Lung (tissue), 11 donors: ENCODE measurements at regions not wholly inside any gene's neighbourhood (a gene's known extent, or its start where the extent isn't known, plus 50 kb on each side); places are given as distances from the start of the nearest gene placed in this dataset.
A peak's percentile ranks its signal among the peaks of the same experiment; 100 is the strongest.

ENCODE experiments used
- ATAC-seq: fragments of 200-7000 bp; cut with Tn5 transposase; one replicate; pipeline ENCODE4 v1.9.1; 2020; ENCODE audit warnings: moderate number of reproducible peaks; ENCODE audit not compliant: insufficient read depth, low FRiP score
- DNase-seq, 3 donors: peaks; one replicate each; pipeline ENCODE4 v3.0.0-alpha.2; 2013 to 2017
- H3K27ac ChIP-seq, 2 donors: one replicate each; pipeline ENCODE4 v1.5.1; 2013; ENCODE audit warnings: mild to moderate bottlenecking in 2 of 2, moderate library complexity in 2 of 2, control low read depth in 1 of 2, inconsistent platforms in 1 of 2, low read depth in 1 of 2, low read length in 1 of 2
- H3K27me3 ChIP-seq, 3 donors: one replicate each; pipeline ENCODE4 v1.5.1; 2013; ENCODE audit warnings: low read length in 2 of 3; ENCODE audit not compliant: control insufficient read depth in 3 of 3, insufficient read depth in 3 of 3
- H3K36me3 ChIP-seq, 4 donors: one replicate each; pipeline ENCODE4 v1.5.1; 2013; ENCODE audit warnings: low read length in 4 of 4, mild to moderate bottlenecking in 1 of 4, moderate library complexity in 1 of 4; ENCODE audit not compliant: control insufficient read depth in 4 of 4, insufficient read depth in 4 of 4
- H3K4me1 ChIP-seq, 5 donors: one replicate each; pipeline ENCODE4 v1.5.1; 2013; ENCODE audit warnings: low read length in 5 of 5, mild to moderate bottlenecking in 2 of 5, moderate library complexity in 1 of 5; ENCODE audit not compliant: control insufficient read depth in 5 of 5, insufficient read depth in 5 of 5
- H3K4me3 ChIP-seq: one replicate; pipeline ENCODE4 v1.5.1; 2013; ENCODE audit warnings: mild to moderate bottlenecking, control low read depth, moderate library complexity
- H3K9ac ChIP-seq, 2 donors: one replicate each; pipeline ENCODE4 v1.5.1; 2013; ENCODE audit warnings: low read length in 2 of 2, control low read depth in 1 of 2; ENCODE audit not compliant: insufficient read depth in 1 of 2
- H3K9me3 ChIP-seq, 4 donors: one replicate each; pipeline ENCODE4 v1.5.1; 2013; ENCODE audit warnings: low read length in 3 of 4, mild to moderate bottlenecking in 1 of 4, moderate library complexity in 1 of 4; ENCODE audit not compliant: control insufficient read depth in 4 of 4, insufficient read depth in 3 of 4
- CTCF ChIP-seq: IDR thresholded peaks from 2 replicates; pipeline ENCODE4 v1.5.1; 2012; ENCODE audit warnings: mild to moderate bottlenecking; ENCODE audit errors: control extremely low read depth, extremely low read depth
- WGBS, 2 donors: extraction: QIAGEN DNeasy Blood & Tissue Kit; methylation state at CpG; one replicate each; pipeline ENCODE4 v1.1.7; 2013; 5-methylcytosine and 5-hydroxymethylcytosine counted together
- donor health status: control.
- donor health status: control.
- donor health status: Bipolar disorder and iron deficiency.
- donor health status: healthy.
- donor health status: DM: yes; HTN: yes; CAD: no.

DNA sequence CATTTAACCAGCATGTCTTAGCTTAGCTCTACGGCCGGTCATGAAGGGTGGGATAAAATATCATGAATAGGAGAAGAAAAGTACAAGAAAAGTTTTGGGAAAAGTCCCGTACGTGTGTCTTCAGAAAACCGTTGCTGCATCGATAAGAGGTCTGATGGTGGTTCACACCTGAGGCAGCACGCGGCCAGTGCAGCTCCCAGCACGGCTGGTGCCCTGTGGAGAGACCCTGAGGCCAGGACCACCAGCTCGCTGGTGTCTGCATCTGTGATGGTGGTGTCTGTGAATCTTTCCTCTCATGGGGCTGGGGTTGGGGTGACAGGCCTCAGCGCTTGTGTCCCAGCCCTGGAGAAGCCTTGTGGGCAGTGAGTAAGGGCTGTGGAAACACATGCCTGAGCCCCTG is 148.9 kb upstream of the IRX4 start:
- no peak overlapping the region for H3K27ac ChIP-seq
- H3K36me3 ChIP-seq = no peaks in the 10 kb centered on the region
- DNase-seq (no peak), ATAC-seq (no peak)
- H3K27me3 ChIP-seq = peaks cover 0 to 16% (median 14%) of the 10 kb centered on the region in 3 donors
- H3K4me1 ChIP-seq = no peaks in the 10 kb centered on the region
- no peak overlapping the region for H3K9ac ChIP-seq
- TF ChIP-seq CTCF = no peak
- no peak overlapping the region for H3K4me3 ChIP-seq
- 90% methylated on average over 11 of the region's 11 CpGs for WGBS, 2 donors
- H3K9me3 ChIP-seq = peaks cover 0 to 12% (median 1%) of the 10 kb centered on the region in 4 donors

- no peak overlapping the region for H3K4me3 ChIP-seq
- H3K9ac ChIP-seq = no peak overlapping the region
- H3K9me3 ChIP-seq = peaks cover 0 to 12% (median 1%) of the 10 kb centered on the region in 4 donors
- H3K27me3 ChIP-seq = peaks cover 0 to 12% (median 7%) of the 10 kb centered on the region in 3 donors
- H3K27ac ChIP-seq = no peak overlapping the region
- H3K4me1 ChIP-seq = no peaks in the 10 kb centered on the region
- DNase-seq (peak in 2 of 3 donors; percentile 20 to 35), ATAC-seq (no peak)
- no peaks in the 10 kb centered on the region for H3K36me3 ChIP-seq
- 23 to 45% methylated on average over 5 of the region's 5 CpGs for WGBS, 2 donors
- no peak for TF ChIP-seq CTCF
Measured at GRCh38 chr5:2030131-2030530, 147.4 kb upstream of the IRX4 start.

DNA sequence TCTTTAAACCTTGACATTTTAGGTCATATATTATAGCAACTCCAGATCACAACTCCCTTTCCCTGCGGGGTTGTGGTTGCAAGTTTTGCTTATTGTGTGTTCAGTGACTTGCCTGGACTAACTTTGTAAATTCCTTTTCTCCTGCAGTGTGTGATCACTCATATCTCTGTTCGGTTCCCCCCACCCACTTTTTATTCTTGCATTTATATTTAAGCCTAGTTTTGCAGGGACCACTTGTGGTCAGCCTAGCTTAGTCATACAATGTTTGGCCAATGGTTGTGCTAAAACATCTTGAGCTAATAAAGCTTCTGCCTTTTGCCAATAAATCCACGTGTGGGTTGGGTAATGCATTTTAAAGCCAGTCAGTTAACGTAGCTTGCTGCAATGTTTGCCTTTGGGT is 146.5 kb upstream of the IRX4 start:
- 58 to 67% methylated on average over 4 of the region's 4 CpGs for WGBS, 2 donors
- Histone ChIP-seq H3K36me3 (no peaks in the 10 kb centered on the region), H3K4me1 (no peaks in the 10 kb centered on the region), H3K4me3 (no peak overlapping the region), H3K9me3 (peaks cover 0 to 12% (median 1%) of the 10 kb centered on the region in 4 donors), H3K9ac (no peak overlapping the region), H3K27ac (no peak overlapping the region), H3K27me3 (peaks cover 0 to 10% (median 9%) of the 10 kb centered on the region in 3 donors)
- ATAC-seq (no peak), DNase-seq (no peak)
- TF ChIP-seq CTCF = no peak

DNA sequence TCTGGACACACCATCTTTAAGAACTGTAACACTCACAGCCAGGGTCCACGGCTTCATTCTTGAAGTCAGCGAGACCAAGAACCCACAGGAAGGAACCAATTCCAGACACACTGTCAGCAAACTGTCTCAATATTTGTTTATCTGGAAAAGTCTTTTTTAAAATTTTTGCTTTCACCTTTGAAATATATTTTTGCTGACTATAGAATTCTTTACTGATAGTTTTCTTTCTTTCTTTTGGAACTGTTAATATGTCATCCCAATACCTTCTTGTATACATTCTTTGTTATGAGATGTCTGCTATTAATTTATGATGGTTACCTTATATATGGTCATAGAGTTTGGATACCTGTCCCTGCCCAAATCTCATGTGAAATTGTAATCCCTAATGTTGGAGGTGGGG is 145.1 kb upstream of the IRX4 start:
- Histone ChIP-seq H3K4me3 (no peak overlapping the region), H3K27me3 (peaks cover 0 to 9% (median 6%) of the 10 kb centered on the region in 3 donors), H3K4me1 (no peaks in the 10 kb centered on the region), H3K27ac (no peak overlapping the region), H3K9me3 (peaks cover 0 to 9% (median 0%) of the 10 kb centered on the region in 4 donors), H3K9ac (no peak overlapping the region), H3K36me3 (no peaks in the 10 kb centered on the region)
- DNase-seq (no peak), ATAC-seq (no peak)
- TF ChIP-seq CTCF = no peak
- 81 to 84% methylated on average over 2 of the region's 2 CpGs for WGBS, 2 donors
